ENCODE measurements at regions not wholly inside any gene's neighbourhood (a gene's known extent, or its start where the extent isn't known, plus 50 kb on each side); places are given as distances from the start of the nearest gene placed in this dataset.

DNA sequence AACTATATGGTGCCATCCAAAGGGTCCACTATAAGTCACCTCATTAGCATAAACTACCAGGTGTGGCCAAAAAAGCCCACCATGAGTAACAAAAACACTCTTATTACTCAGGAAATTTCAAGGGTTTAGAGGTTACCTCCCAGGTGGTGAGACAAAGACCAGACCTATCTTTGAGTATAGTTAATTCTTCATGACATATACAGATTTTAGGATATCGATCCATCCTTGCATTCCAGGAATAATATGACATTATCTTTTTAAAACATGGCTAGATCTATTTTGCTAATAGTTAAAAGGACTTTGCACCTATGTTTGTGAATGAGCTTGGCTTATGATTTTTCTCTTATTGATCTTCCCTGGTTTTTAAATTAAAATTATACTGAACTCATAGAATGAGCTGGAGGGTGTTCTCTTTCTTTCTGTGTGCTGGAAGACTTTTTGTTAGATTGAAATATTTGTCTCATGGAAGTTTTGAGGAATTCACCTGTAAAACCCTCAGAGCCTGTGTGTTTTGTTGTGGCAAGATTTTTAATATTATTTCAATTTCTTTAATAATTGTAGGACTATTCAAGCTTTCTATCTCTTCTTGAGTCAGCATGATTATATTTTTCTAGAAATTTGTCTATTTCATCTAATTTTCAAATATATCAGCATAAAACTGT lies 138.7 kb upstream of the SLC45A1 start:
- TF ChIP-seq, protein P1, sequence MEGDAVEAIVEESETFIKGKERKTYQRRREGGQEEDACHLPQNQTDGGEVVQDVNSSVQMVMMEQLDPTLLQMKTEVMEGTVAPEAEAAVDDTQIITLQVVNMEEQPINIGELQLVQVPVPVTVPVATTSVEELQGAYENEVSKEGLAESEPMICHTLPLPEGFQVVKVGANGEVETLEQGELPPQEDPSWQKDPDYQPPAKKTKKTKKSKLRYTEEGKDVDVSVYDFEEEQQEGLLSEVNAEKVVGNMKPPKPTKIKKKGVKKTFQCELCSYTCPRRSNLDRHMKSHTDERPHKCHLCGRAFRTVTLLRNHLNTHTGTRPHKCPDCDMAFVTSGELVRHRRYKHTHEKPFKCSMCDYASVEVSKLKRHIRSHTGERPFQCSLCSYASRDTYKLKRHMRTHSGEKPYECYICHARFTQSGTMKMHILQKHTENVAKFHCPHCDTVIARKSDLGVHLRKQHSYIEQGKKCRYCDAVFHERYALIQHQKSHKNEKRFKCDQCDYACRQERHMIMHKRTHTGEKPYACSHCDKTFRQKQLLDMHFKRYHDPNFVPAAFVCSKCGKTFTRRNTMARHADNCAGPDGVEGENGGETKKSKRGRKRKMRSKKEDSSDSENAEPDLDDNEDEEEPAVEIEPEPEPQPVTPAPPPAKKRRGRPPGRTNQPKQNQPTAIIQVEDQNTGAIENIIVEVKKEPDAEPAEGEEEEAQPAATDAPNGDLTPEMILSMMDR (IDR thresholded peaks at IDR 0.05; ENCODE audit: poor library complexity): no peak
- no peak for TF ChIP-seq EZH2phosphoT487 (IDR thresholded peaks at IDR 0.05; ENCODE audit: low read depth, severe bottlenecking, unreplicated experiment)
- TF ChIP-seq EZH2 (IDR thresholded peaks at IDR 0.05; ENCODE audit: borderline replicate concordance): no peak
- no peaks in the 10 kb centered on the region for H3K9me3 ChIP-seq (ENCODE audit: low read depth)
- DNase-seq (ENCODE audit: low spot score): no peak
- no peaks in the 10 kb centered on the region for H3K9me2 ChIP-seq (replicated peaks; ENCODE audit: insufficient read depth)
- no peak overlapping the region for H3K4me3 ChIP-seq
- no peak overlapping the region for H3K27ac ChIP-seq
- no peaks in the 10 kb centered on the region for H3K79me2 ChIP-seq
- whole genome bisulfite sequencing (ENCODE audit: low lambda C conversion rate, missing lambda C conversion rate): 97% methylated on average over 1 of the region's 1 CpG
- no peaks in the 10 kb centered on the region for H3K27me3 ChIP-seq
- no peak overlapping the region for H3K4me2 ChIP-seq
- H2AFZ ChIP-seq: no peak overlapping the region
- no peaks in the 10 kb centered on the region for H3K36me3 ChIP-seq (replicated peaks; ENCODE audit: insufficient read depth, low read depth)
- H3K4me1 ChIP-seq (ENCODE audit: insufficient read depth): peaks cover 6% of the 10 kb centered on the region
- no peaks in the 10 kb centered on the region for H4K20me1 ChIP-seq (ENCODE audit: insufficient read depth, poor library complexity, severe bottlenecking)

DNA sequence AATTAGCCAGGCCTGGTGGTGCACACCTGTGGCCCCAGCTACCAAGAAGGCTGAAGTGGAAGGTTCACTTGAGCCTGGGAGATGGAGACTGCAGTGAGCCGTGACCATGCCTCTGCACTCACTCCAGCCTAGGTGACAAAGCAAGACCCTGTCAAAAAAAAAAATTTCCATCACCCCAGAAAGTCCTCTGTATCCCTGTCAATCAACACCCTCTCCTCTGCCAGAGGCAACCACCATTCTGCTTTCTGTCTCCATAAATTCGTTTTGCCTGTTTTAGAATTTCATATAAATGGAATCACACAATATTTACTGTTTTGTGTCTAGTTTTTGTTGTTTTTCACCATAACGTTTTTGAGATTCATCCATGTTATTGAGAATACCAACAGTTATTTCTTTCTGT lies 141.6 kb upstream of the SLC45A1 start:
- H3K27ac ChIP-seq: no peak overlapping the region
- H3K9me2 ChIP-seq (replicated peaks; ENCODE audit: insufficient read depth): no peaks in the 10 kb centered on the region
- H3K27me3 ChIP-seq: no peaks in the 10 kb centered on the region
- TF ChIP-seq, protein P1 (IDR thresholded peaks at IDR 0.05; ENCODE audit: poor library complexity): no peak
- no peak for TF ChIP-seq EZH2 (IDR thresholded peaks at IDR 0.05; ENCODE audit: borderline replicate concordance)
- no peak for TF ChIP-seq EZH2phosphoT487 (IDR thresholded peaks at IDR 0.05; ENCODE audit: low read depth, severe bottlenecking, unreplicated experiment)
- H2AFZ ChIP-seq: no peak overlapping the region
- no peaks in the 10 kb centered on the region for H3K79me2 ChIP-seq
- no peak for DNase-seq (ENCODE audit: low spot score)
- H4K20me1 ChIP-seq (ENCODE audit: insufficient read depth, poor library complexity, severe bottlenecking): no peaks in the 10 kb centered on the region
- H3K4me1 ChIP-seq (ENCODE audit: insufficient read depth): no peaks in the 10 kb centered on the region
- no peak overlapping the region for H3K4me2 ChIP-seq
- H3K9me3 ChIP-seq (ENCODE audit: low read depth): no peaks in the 10 kb centered on the region
- no peak overlapping the region for H3K4me3 ChIP-seq
- no peaks in the 10 kb centered on the region for H3K36me3 ChIP-seq (replicated peaks; ENCODE audit: insufficient read depth, low read depth)
- 78% methylated on average over 3 of the region's 3 CpGs for WGBS (ENCODE audit: low lambda C conversion rate, missing lambda C conversion rate)

DNA sequence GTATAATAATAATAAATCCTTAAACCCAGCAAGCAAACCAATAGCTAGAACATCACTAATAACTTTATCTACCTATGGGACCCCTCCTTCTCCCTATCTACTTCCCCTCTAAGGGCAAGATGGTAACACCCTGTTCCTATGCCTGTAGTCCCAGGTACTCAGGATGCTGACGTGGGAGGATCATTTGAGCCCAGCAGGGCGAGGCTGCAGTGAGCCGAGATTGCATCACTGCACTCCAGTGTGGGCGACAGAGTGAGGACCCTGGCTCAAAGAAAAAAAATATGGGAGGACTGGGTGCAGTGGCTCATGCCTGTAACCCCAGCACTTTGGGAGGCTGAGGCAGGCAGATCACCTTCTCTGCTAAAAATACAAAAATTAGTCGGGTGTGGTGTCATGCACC lies 143.1 kb upstream of the SLC45A1 start:
- no peaks in the 10 kb centered on the region for H3K9me3 ChIP-seq (ENCODE audit: low read depth)
- no peaks in the 10 kb centered on the region for H4K20me1 ChIP-seq (ENCODE audit: insufficient read depth, poor library complexity, severe bottlenecking)
- H3K9me2 ChIP-seq (replicated peaks; ENCODE audit: insufficient read depth): no peaks in the 10 kb centered on the region
- WGBS (ENCODE audit: low lambda C conversion rate, missing lambda C conversion rate): 89% methylated on average over 5 of the region's 5 CpGs
- H3K27ac ChIP-seq: no peak overlapping the region
- no peak for TF ChIP-seq EZH2phosphoT487 (IDR thresholded peaks at IDR 0.05; ENCODE audit: low read depth, severe bottlenecking, unreplicated experiment)
- TF ChIP-seq, protein P1 (IDR thresholded peaks at IDR 0.05; ENCODE audit: poor library complexity): no peak
- TF ChIP-seq EZH2 (IDR thresholded peaks at IDR 0.05; ENCODE audit: borderline replicate concordance): no peak
- H3K36me3 ChIP-seq (replicated peaks; ENCODE audit: insufficient read depth, low read depth): no peaks in the 10 kb centered on the region
- no peak overlapping the region for H2AFZ ChIP-seq
- H3K4me1 ChIP-seq (ENCODE audit: insufficient read depth): peaks cover 9% of the 10 kb centered on the region
- no peak overlapping the region for H3K4me3 ChIP-seq
- no peaks in the 10 kb centered on the region for H3K27me3 ChIP-seq
- H3K4me2 ChIP-seq: no peak overlapping the region
- no peak for DNase-seq (ENCODE audit: low spot score)
- no peaks in the 10 kb centered on the region for H3K79me2 ChIP-seq

Measured in hepatocyte (in vitro differentiated cells).